T follicular helper cell (primary cell): ENCODE measurements at regions not wholly inside any gene's neighbourhood (a gene's known extent, or its start where the extent isn't known, plus 50 kb on each side); places are given as distances from the start of the nearest gene placed in this dataset.
"Not testable (repeated sequence)": the region's sequence is repeated elsewhere in the genome, so short reads cannot be mapped to it uniquely, and the experiment has no call there.

Experiments used
- DNase-seq: peaks from one replicate; pipeline ENCODE4 v3.0.0-alpha.2; 2020; ENCODE audit warnings: low read depth

GRCh38 chr6:142016666-142017065 is 116.1 kb upstream of the GJE1 start:
- not testable (repeated sequence) for DNase-seq

- DNase-seq: not testable (repeated sequence)
Measured at GRCh38 chr6:142015463-142015862, 117.3 kb upstream of the GJE1 start.

GRCh38 chr6:142015011-142015410 is 117.7 kb upstream of the GJE1 start:
- no peak for DNase-seq

- no peak for DNase-seq
Measured at GRCh38 chr6:142014515-142014914, 118.2 kb upstream of the GJE1 start.

- DNase-seq: no peak
Measured at GRCh38 chr6:142013875-142014495, 118.7 kb upstream of the GJE1 start.

- DNase-seq: no peak
Measured at GRCh38 chr6:142013287-142013686, 119.4 kb upstream of the GJE1 start.

- DNase-seq: no peak
Measured at GRCh38 chr6:142011775-142012174, 121.0 kb upstream of the GJE1 start.

- DNase-seq: no peak
Measured at GRCh38 chr6:142011156-142011555, 121.6 kb upstream of the GJE1 start.

GRCh38 chr6:142009647-142010046 is 123.1 kb upstream of the GJE1 start:
- no peak for DNase-seq

- no peak for DNase-seq
Measured at GRCh38 chr6:142008781-142009180, 123.9 kb upstream of the GJE1 start.

- DNase-seq: no peak
Measured at GRCh38 chr6:142008016-142008735, 124.5 kb upstream of the GJE1 start.

- no peak for DNase-seq
Measured at GRCh38 chr6:142005021-142005420, 127.7 kb upstream of the GJE1 start.

- no peak for DNase-seq
Measured at GRCh38 chr6:142002825-142003405, 129.8 kb upstream of the GJE1 start.

GRCh38 chr6:141996823-141997222 is 135.9 kb upstream of the GJE1 start:
- DNase-seq: no peak

- DNase-seq: no peak
Measured at GRCh38 chr6:141992109-141992508, 140.6 kb upstream of the GJE1 start.

- no peak for DNase-seq
Measured at GRCh38 chr6:141990840-141991239, 141.9 kb upstream of the GJE1 start.

GRCh38 chr6:141989706-141989959 is 143.1 kb upstream of the GJE1 start:
- DNase-seq: no peak

- no peak for DNase-seq
Measured at GRCh38 chr6:141988954-141989705, 143.6 kb upstream of the GJE1 start.

- DNase-seq: no peak
Measured at GRCh38 chr6:141988327-141988726, 144.4 kb upstream of the GJE1 start.

- DNase-seq: no peak
Measured at GRCh38 chr6:141986457-141986856, 146.3 kb upstream of the GJE1 start.

GRCh38 chr6:141981190-141981589 is 151.5 kb upstream of the GJE1 start:
- no peak for DNase-seq

- no peak for DNase-seq
Measured at GRCh38 chr6:141977782-141978181, 154.9 kb upstream of the GJE1 start.

- DNase-seq: no peak
Measured at GRCh38 chr6:141976994-141977393, 155.7 kb upstream of the GJE1 start.
